ENCODE measurements at regions not wholly inside any gene's neighbourhood (a gene's known extent, or its start where the extent isn't known, plus 50 kb on each side); places are given as distances from the start of the nearest gene placed in this dataset.

DNA sequence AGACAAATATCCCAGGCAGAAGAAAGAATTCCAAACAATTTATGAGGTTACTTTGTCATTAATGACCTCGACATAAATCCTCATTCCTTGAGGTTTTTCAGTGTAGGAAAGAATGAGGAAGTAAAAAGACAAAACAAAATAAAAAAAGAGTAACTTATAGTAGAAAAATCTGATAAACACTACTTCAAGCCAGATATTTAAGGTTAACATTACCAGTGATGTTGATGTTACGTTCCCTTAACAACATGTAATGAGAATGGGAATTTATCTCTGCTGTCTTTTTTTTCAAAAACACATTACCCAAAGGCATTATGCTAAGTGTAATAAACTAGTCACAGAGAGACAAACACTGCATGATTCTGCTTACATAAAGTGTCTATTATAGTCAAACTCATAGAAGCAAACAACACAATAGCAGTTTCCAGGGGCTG, 935.1 kb downstream of the SLITRK1 start:
- Histone ChIP-seq H3K36me3 (ENCODE audit: insufficient read depth, low read length) (no peaks in the 10 kb centered on the region), H4K20me1 (ENCODE audit: insufficient read depth, low read length) (no peaks in the 10 kb centered on the region), H3K27ac (ENCODE audit: low read depth, low read length, poor library complexity, severe bottlenecking) (no peak overlapping the region), H2AFZ (ENCODE audit: low read length) (no peak overlapping the region), H3K9me3 (ENCODE audit: low read length) (no peaks in the 10 kb centered on the region), H3K4me1 (ENCODE audit: insufficient read depth, low read length, poor library complexity, severe bottlenecking) (no peaks in the 10 kb centered on the region), H3K4me3 (ENCODE audit: low read depth, low read length, poor library complexity, severe bottlenecking) (no peak overlapping the region), H3K79me2 (ENCODE audit: insufficient read depth, low read depth, low read length) (no peaks in the 10 kb centered on the region), H3K9me2 (ENCODE audit: insufficient read depth, low read length) (no peaks in the 10 kb centered on the region), H3K4me2 (ENCODE audit: low read length) (no peak overlapping the region)
- intact Hi-C loops (cut with micrococcal nuclease; ENCODE audit: unreplicated experiment) = no loop called here
- TF ChIP-seq CTCF (conservative IDR thresholded peaks at IDR 0.05; ENCODE audit: low read length) (no peak), EZH2phosphoT487 (IDR thresholded peaks at IDR 0.05; ENCODE audit: borderline replicate concordance, low read depth, low read length) (no peak)
- ChIA-PET CTCF (ENCODE audit: unreplicated experiment) (no interaction called here), POLR2A (no interaction called here)
- BruUV-seq (replicated peaks) = no TSS peak
- DNase-seq (ENCODE audit: low spot score) = no peak

DNA sequence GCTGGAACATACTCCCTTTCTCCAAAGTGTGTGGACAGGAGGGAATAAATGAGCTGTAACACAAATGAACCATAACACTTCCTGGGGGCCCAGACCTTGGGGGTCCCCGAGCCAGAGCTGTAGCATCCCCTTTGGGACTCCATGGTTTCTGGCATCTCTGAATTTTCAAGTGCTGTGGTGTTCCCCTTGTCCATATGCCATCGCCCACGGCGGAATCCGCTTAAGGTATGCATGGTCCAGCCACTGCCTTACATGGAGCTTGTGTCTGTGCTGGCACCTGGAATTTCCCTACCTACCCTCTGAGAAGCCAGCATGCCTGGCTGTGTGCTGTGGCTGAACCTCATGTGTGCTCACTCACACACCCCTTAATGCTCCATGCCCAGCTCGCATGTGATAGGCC, 943.6 kb downstream of the SLITRK1 start:
- Histone ChIP-seq H3K4me2 (ENCODE audit: low read length) (no peak overlapping the region), H3K9me3 (ENCODE audit: low read length) (0 out of 2 replicates have a peak, but pooled peaks cover 4% of the 10 kb centered on the region), H2AFZ (ENCODE audit: low read length) (no peak overlapping the region), H3K4me1 (ENCODE audit: insufficient read depth, low read length, poor library complexity, severe bottlenecking) (no peaks in the 10 kb centered on the region), H3K9me2 (ENCODE audit: insufficient read depth, low read length) (no peaks in the 10 kb centered on the region), H4K20me1 (ENCODE audit: insufficient read depth, low read length) (no peaks in the 10 kb centered on the region), H3K27ac (ENCODE audit: low read depth, low read length, poor library complexity, severe bottlenecking) (no peak overlapping the region), H3K4me3 (ENCODE audit: low read depth, low read length, poor library complexity, severe bottlenecking) (no peak overlapping the region), H3K79me2 (ENCODE audit: insufficient read depth, low read depth, low read length) (no peaks in the 10 kb centered on the region), H3K36me3 (ENCODE audit: insufficient read depth, low read length) (no peaks in the 10 kb centered on the region)
- TF ChIP-seq EZH2phosphoT487 (IDR thresholded peaks at IDR 0.05; ENCODE audit: borderline replicate concordance, low read depth, low read length) (no peak), CTCF (conservative IDR thresholded peaks at IDR 0.05; ENCODE audit: low read length) (no peak)
- ChIA-PET CTCF (ENCODE audit: unreplicated experiment) (no interaction called here), POLR2A (no interaction called here)
- no TSS peak for BruUV-seq (replicated peaks)
- no peak for DNase-seq (ENCODE audit: low spot score)
- intact Hi-C loops (cut with micrococcal nuclease; ENCODE audit: unreplicated experiment) = no loop called here

- Histone ChIP-seq H3K4me1 (ENCODE audit: insufficient read depth, low read length, poor library complexity, severe bottlenecking) (no peaks in the 10 kb centered on the region), H3K4me2 (ENCODE audit: low read length) (no peak overlapping the region), H3K27ac (ENCODE audit: low read depth, low read length, poor library complexity, severe bottlenecking) (no peak overlapping the region), H3K9me2 (ENCODE audit: insufficient read depth, low read length) (no peaks in the 10 kb centered on the region), H3K9me3 (ENCODE audit: low read length) (0 out of 2 replicates have a peak, but pooled peaks cover 4% of the 10 kb centered on the region), H3K79me2 (ENCODE audit: insufficient read depth, low read depth, low read length) (no peaks in the 10 kb centered on the region), H3K36me3 (ENCODE audit: insufficient read depth, low read length) (no peaks in the 10 kb centered on the region), H3K4me3 (ENCODE audit: low read depth, low read length, poor library complexity, severe bottlenecking) (no peak overlapping the region), H4K20me1 (ENCODE audit: insufficient read depth, low read length) (no peaks in the 10 kb centered on the region), H2AFZ (ENCODE audit: low read length) (no peak overlapping the region)
- no TSS peak for BruUV-seq (replicated peaks)
- ChIA-PET CTCF (ENCODE audit: unreplicated experiment) (no interaction called here), POLR2A (no interaction called here)
- no peak for DNase-seq (ENCODE audit: low spot score)
- intact Hi-C loops (cut with micrococcal nuclease; ENCODE audit: unreplicated experiment) = no loop called here
- TF ChIP-seq EZH2phosphoT487 (IDR thresholded peaks at IDR 0.05; ENCODE audit: borderline replicate concordance, low read depth, low read length) (no peak), CTCF (conservative IDR thresholded peaks at IDR 0.05; ENCODE audit: low read length) (no peak)
These were observed 948.3 kb downstream of the SLITRK1 start for GRCh38 chr13:82934000-82934399.
